PC-3 (cell line): ENCODE measurements at regions not wholly inside any gene's neighbourhood (a gene's known extent, or its start where the extent isn't known, plus 50 kb on each side); places are given as distances from the start of the nearest gene placed in this dataset.

ENCODE experiments used
- ATAC-seq: fragments of 200-7000 bp; cut with Tn5 transposase; 2 replicates; pipeline ENCODE4 v1.9.1; 2020; ENCODE audit warnings: mild to moderate bottlenecking, moderate library complexity
- BruUV-seq: library from RNA; stranded (reverse); fragments of 400-500 nt; replicated peaks from 2 replicates; lab custom pipeline; 2021; lab: Mats Ljungman, UMichigan
- CTCF ChIA-PET: fragments of 300-600 bp; sonication (Branson Sonifier 250); formaldehyde crosslinking; loops from one replicate; lab custom pipeline; 2022; ENCODE audit warnings: antibody characterized with exemption; lab: Charles Lee
- POLR2A ChIA-PET: fragments of 300-600 bp; sonication (Branson Sonifier 250); formaldehyde crosslinking; loops from one replicate; lab custom pipeline; 2022; ENCODE audit warnings: antibody characterized with exemption; ENCODE audit not compliant: unreplicated experiment; lab: Charles Lee
- DNase-seq: peaks from one replicate; pipeline ENCODE4 v3.0.0-alpha.2; 2015
- H2AFZ ChIP-seq: fragments of 300-600 bp; sonication (generic); 2 replicates; pipeline ENCODE4 v1.6.0; 2016; ENCODE audit warnings: antibody characterized with exemption, low read length
- H3F3A ChIP-seq: fragments of 300-600 bp; sonication (generic); one replicate; pipeline ENCODE4 v1.6.0; 2017; ENCODE audit warnings: antibody characterized with exemption, low read length, control low read depth, mild to moderate bottlenecking; ENCODE audit not compliant: unreplicated experiment
- H3K27ac ChIP-seq: fragments of 300-600 bp; sonication (generic); 2 replicates; pipeline ENCODE4 v1.5.1; 2016; ENCODE audit warnings: mild to moderate bottlenecking, low read length
- H3K27me3 ChIP-seq: fragments of 300-600 bp; sonication (generic); 2 replicates; pipeline ENCODE4 v1.6.1; 2016; ENCODE audit warnings: low read length, mixed read lengths
- H3K36me3 ChIP-seq: fragments of 300-600 bp; sonication (generic); 2 replicates; pipeline ENCODE4 v1.6.1; 2016; ENCODE audit warnings: low read depth, mixed run types, low read length, mixed read lengths
- H3K4me1 ChIP-seq: fragments of 300-600 bp; sonication (generic); 2 replicates; pipeline ENCODE4 v1.5.1; 2016; ENCODE audit warnings: low read length; ENCODE audit not compliant: insufficient read depth
- H3K4me2 ChIP-seq: fragments of 300-600 bp; sonication (generic); 2 replicates; pipeline ENCODE4 v1.6.0; 2016; ENCODE audit warnings: low read length
- H3K4me3 ChIP-seq: fragments of 300-600 bp; sonication (generic); 2 replicates; pipeline ENCODE4 v1.5.1; 2016; ENCODE audit warnings: mild to moderate bottlenecking, low read length, mixed read lengths
- H3K79me2 ChIP-seq: fragments of 300-600 bp; sonication (generic); 2 replicates; pipeline ENCODE4 v1.6.1; 2017; ENCODE audit warnings: low read length, mixed read lengths
- H3K9ac ChIP-seq: fragments of 300-600 bp; sonication (generic); 2 replicates; pipeline ENCODE4 v1.6.0; 2016; ENCODE audit warnings: mild to moderate bottlenecking, low read length
- H3K9me2 ChIP-seq: fragments of 300-600 bp; sonication (generic); replicated peaks from 2 replicates; pipeline ENCODE4 v1.6.1; 2016; ENCODE audit warnings: mixed run types, low read length, mixed read lengths
- H3K9me3 ChIP-seq: fragments of 300-600 bp; sonication (generic); 2 replicates; pipeline ENCODE4 v1.6.1; 2016; ENCODE audit warnings: low read length, mixed read lengths
- H4K20me1 ChIP-seq: fragments of 300-600 bp; sonication (generic); 2 replicates; pipeline ENCODE4 v1.6.1; 2016; ENCODE audit warnings: low read length, mixed read lengths
- CTCF ChIP-seq: fragments of 300-600 bp; sonication (generic); conservative IDR thresholded peaks from 2 replicates; pipeline ENCODE4 v1.5.1; 2017; ENCODE audit warnings: antibody characterized with exemption, low read depth, mild to moderate bottlenecking, low read length
- EZH2 ChIP-seq: fragments of 300-600 bp; sonication (generic); IDR thresholded peaks from one replicate; pipeline ENCODE4 v1.6.1; 2017; ENCODE audit warnings: antibody characterized with exemption, mild to moderate bottlenecking, low read length; ENCODE audit not compliant: unreplicated experiment
- EZH2phosphoT487 ChIP-seq: fragments of 300-600 bp; sonication (generic); IDR thresholded peaks from 2 replicates; pipeline ENCODE4 v1.6.1; 2018; ENCODE audit warnings: mild to moderate bottlenecking, antibody characterized with exemption, low read length, borderline replicate concordance
- intact Hi-C: fragments of 100-400 bp; cut with micrococcal nuclease; formaldehyde crosslinking; loops from 2 replicates; pipeline ENCODE4 v1.9.0; 2023

- no peak for ATAC-seq
These were observed 116.9 kb upstream of the FANCL start for GRCh38 chr2:58358026-58358425.

GRCh38 chr2:58357521-58357920 lies 116.4 kb upstream of the FANCL start:
- Histone ChIP-seq H3K9me3 (no peaks in the 10 kb centered on the region), H3F3A (no peaks in the 10 kb centered on the region), H3K9ac (no peak overlapping the region), H3K36me3 (no peaks in the 10 kb centered on the region), H3K4me2 (no peak overlapping the region), H3K27me3 (no peaks in the 10 kb centered on the region), H3K9me2 (no peaks in the 10 kb centered on the region), H4K20me1 (no peaks in the 10 kb centered on the region), H3K79me2 (no peaks in the 10 kb centered on the region), H3K4me3 (no peak overlapping the region), H3K27ac (no peak overlapping the region), H2AFZ (no peak overlapping the region), H3K4me1 (no peaks in the 10 kb centered on the region)
- DNase-seq (no peak), ATAC-seq (no peak)
- no peak for TF ChIP-seq EZH2
- TF ChIP-seq CTCF, result no peak
- TF ChIP-seq EZH2phosphoT487, result no peak
- intact Hi-C loops, result loop anchor here (10.0 kb wide), 1 partner anchor 207 kb away; no protein-coding TSS in a partner anchor
- no TSS peak for BruUV-seq
- ChIA-PET CTCF (no interaction called here), POLR2A (no interaction called here)

More at GRCh38 chr2:58358026-58358425, 116.9 kb upstream of the FANCL start:
- Histone ChIP-seq H3K4me1 (no peaks in the 10 kb centered on the region), H3K9ac (no peak overlapping the region), H3K9me2 (no peaks in the 10 kb centered on the region), H3K4me2 (no peak overlapping the region), H3K79me2 (no peaks in the 10 kb centered on the region), H3F3A (no peaks in the 10 kb centered on the region), H3K27ac (no peak overlapping the region), H2AFZ (no peak overlapping the region), H4K20me1 (no peaks in the 10 kb centered on the region), H3K9me3 (no peaks in the 10 kb centered on the region), H3K36me3 (no peaks in the 10 kb centered on the region), H3K27me3 (no peaks in the 10 kb centered on the region), H3K4me3 (no peak overlapping the region)
- no peak for DNase-seq
- intact Hi-C loops, result loop anchor here (10.0 kb wide), 1 partner anchor 207 kb away; no protein-coding TSS in a partner anchor
- ChIA-PET CTCF (no interaction called here), POLR2A (no interaction called here)
- no peak for TF ChIP-seq EZH2phosphoT487
- TF ChIP-seq CTCF, result peak; percentile 17; the same call in 1 of the 2 replicates
- TF ChIP-seq EZH2, result no peak
- BruUV-seq, result no TSS peak

- Histone ChIP-seq H3K9ac (no peak overlapping the region), H3K27ac (no peak overlapping the region), H3K9me3 (no peaks in the 10 kb centered on the region), H3K4me1 (no peaks in the 10 kb centered on the region), H3K79me2 (no peaks in the 10 kb centered on the region), H3K27me3 (no peaks in the 10 kb centered on the region), H3K4me3 (no peak overlapping the region), H3F3A (no peaks in the 10 kb centered on the region), H3K9me2 (no peaks in the 10 kb centered on the region), H3K4me2 (no peak overlapping the region), H2AFZ (no peak overlapping the region), H4K20me1 (no peaks in the 10 kb centered on the region), H3K36me3 (no peaks in the 10 kb centered on the region)
- ChIA-PET CTCF (no interaction called here), POLR2A (no interaction called here)
- DNase-seq (no peak), ATAC-seq (no peak)
- no peak for TF ChIP-seq EZH2
- intact Hi-C loops, result loop anchor here (10.0 kb wide), 1 partner anchor 211 kb away; no protein-coding TSS in a partner anchor
- no TSS peak for BruUV-seq
These were observed 113.1 kb upstream of the FANCL start for GRCh38 chr2:58354230-58354629.
